Neural cell (in vitro differentiated cells): ENCODE measurements at regions not wholly inside any gene's neighbourhood (a gene's known extent, or its start where the extent isn't known, plus 50 kb on each side); places are given as distances from the start of the nearest gene placed in this dataset.

Experiments used
- H2AFZ ChIP-seq: fragments of 200-600, 300-800 bp; sonication (generic), shearing (Covaris generic); 2 replicates; pipeline ENCODE4 v1.6.0; 2014; ENCODE audit warnings: low read depth, mild to moderate bottlenecking, antibody characterized with exemption, low read length, moderate library complexity
- H3F3A ChIP-seq: fragments of 200-600 bp; shearing (Covaris generic); 2 replicates; pipeline ENCODE4 v1.6.1; 2016; ENCODE audit warnings: mild to moderate bottlenecking, moderate library complexity, mixed read lengths, antibody characterized with exemption, low read length; ENCODE audit not compliant: insufficient read depth, poor library complexity, severe bottlenecking
- H3K27ac ChIP-seq: fragments of 200-600, 300-800 bp; sonication (generic), shearing (Covaris generic); 2 replicates; pipeline ENCODE4 v1.5.1; 2014; ENCODE audit warnings: mild to moderate bottlenecking, low read length, moderate library complexity
- H3K27me3 ChIP-seq: fragments of 300-800, 200-600 bp; sonication (generic), shearing (Covaris generic); 2 replicates; pipeline ENCODE4 v1.6.0; 2014; ENCODE audit warnings: mild to moderate bottlenecking, low read depth, low read length, moderate library complexity; ENCODE audit not compliant: insufficient read depth
- H3K36me3 ChIP-seq: fragments of 300-800, 200-600 bp; sonication (generic), shearing (Covaris generic); 2 replicates; pipeline ENCODE4 v1.5.1; 2014; ENCODE audit warnings: mild to moderate bottlenecking, antibody characterized with exemption, low read length, moderate library complexity; ENCODE audit not compliant: insufficient read depth
- H3K4me2 ChIP-seq: fragments of 300-800, 200-600 bp; sonication (generic), shearing (Covaris generic); 2 replicates; pipeline ENCODE4 v1.6.0; 2014; ENCODE audit warnings: mild to moderate bottlenecking, low read length
- H3K4me3 ChIP-seq: fragments of 300-800, 200-600 bp; sonication (generic), shearing (Covaris generic); 2 replicates; pipeline ENCODE4 v1.5.1; 2014; ENCODE audit warnings: mild to moderate bottlenecking, low read length, moderate library complexity
- H3K79me2 ChIP-seq: fragments of 200-600 bp; shearing (Covaris generic); replicated peaks from 2 replicates; pipeline ENCODE4 v1.6.0; 2014; ENCODE audit warnings: mild to moderate bottlenecking, low read length, moderate library complexity; ENCODE audit not compliant: insufficient read depth
- H3K9ac ChIP-seq: fragments of 300-800, 200-600 bp; sonication (generic), shearing (Covaris generic); 2 replicates; pipeline ENCODE4 v1.6.1; 2016; ENCODE audit warnings: mild to moderate bottlenecking, low read length, mixed read lengths
- H3K9me2 ChIP-seq: fragments of 200-600 bp; shearing (Covaris generic); 2 replicates; pipeline ENCODE4 v1.6.1; 2016; ENCODE audit warnings: mild to moderate bottlenecking, low read length, mixed read lengths; ENCODE audit not compliant: insufficient read depth
- H3K9me3 ChIP-seq: fragments of 200-600, 300-800 bp; sonication (generic), shearing (Covaris generic); 2 replicates; pipeline ENCODE4 v1.6.1; 2016; ENCODE audit warnings: mild to moderate bottlenecking, mixed run types, low read length, moderate library complexity, mixed read lengths
- H4K20me1 ChIP-seq: fragments of 200-600 bp; shearing (Covaris generic); 2 replicates; pipeline ENCODE4 v1.6.1; 2016; ENCODE audit warnings: mild to moderate bottlenecking, mixed run types; ENCODE audit not compliant: insufficient read depth
- EP300 ChIP-seq: fragments of 450-650 bp; conservative IDR thresholded peaks from 2 replicates; pipeline ENCODE4 v1.6.1; 2014; ENCODE audit warnings: antibody characterized with exemption, mild to moderate bottlenecking, moderate library complexity; ENCODE audit not compliant: poor library complexity, severe bottlenecking
- EZH2 ChIP-seq: fragments of 200-600, 300-800 bp; shearing (Covaris generic), sonication (generic); IDR thresholded peaks from 2 replicates; pipeline ENCODE4 v1.6.1; 2014; ENCODE audit warnings: antibody characterized with exemption, low read length, borderline replicate concordance, mild to moderate bottlenecking; ENCODE audit not compliant: insufficient read depth, poor library complexity, severe bottlenecking
- MXI1 ChIP-seq: fragments of 450-650 bp; conservative IDR thresholded peaks from 2 replicates; pipeline ENCODE4 v1.6.1; 2014; ENCODE audit warnings: antibody characterized with exemption, mild to moderate bottlenecking; ENCODE audit not compliant: poor library complexity, severe bottlenecking
- POLR2AphosphoS5 ChIP-seq: IDR thresholded peaks from 2 replicates; pipeline ENCODE4 v1.6.1; 2012
- RAD21 ChIP-seq: fragments of 450-650 bp; conservative IDR thresholded peaks from 2 replicates; pipeline ENCODE4 v1.6.1; 2014; ENCODE audit warnings: antibody characterized with exemption, mild to moderate bottlenecking, moderate library complexity
- SMC3 ChIP-seq: fragments of 450-650 bp; conservative IDR thresholded peaks from 2 replicates; pipeline ENCODE4 v1.6.1; 2014; ENCODE audit warnings: antibody characterized with exemption, mild to moderate bottlenecking, moderate library complexity; ENCODE audit not compliant: poor library complexity
- TAF1 ChIP-seq: IDR thresholded peaks from 2 replicates; pipeline ENCODE4 v1.6.1; 2012; ENCODE audit warnings: low read depth
- TF ChIP-seq, protein P1 (sequence below): fragments of 450-650 bp; IDR thresholded peaks from 2 replicates; pipeline ENCODE4 v1.5.1; 2014; ENCODE audit warnings: antibody characterized with exemption, mild to moderate bottlenecking, moderate library complexity; ENCODE audit not compliant: poor library complexity, severe bottlenecking
- TF ChIP-seq, protein P2 (sequence below): IDR thresholded peaks from 2 replicates; pipeline ENCODE4 v1.6.1; 2012; ENCODE audit warnings: borderline replicate concordance

GRCh38 chrX:46130247-46130646, 415.0 kb downstream of the ZNF674 start:
- Histone ChIP-seq H3K36me3 (no peaks in the 10 kb centered on the region), H3K9ac (no peak overlapping the region), H3K4me3 (no peak overlapping the region), H3K27me3 (no peaks in the 10 kb centered on the region), H3K27ac (no peak overlapping the region), H4K20me1 (no peaks in the 10 kb centered on the region), H3K4me2 (no peak overlapping the region), H2AFZ (no peak overlapping the region), H3F3A (no peaks in the 10 kb centered on the region), H3K79me2 (no peaks in the 10 kb centered on the region), H3K9me2 (no peaks in the 10 kb centered on the region), H3K9me3 (no peaks in the 10 kb centered on the region)
- TF ChIP-seq POLR2AphosphoS5 (no peak), EP300 (no peak), MXI1 (no peak), EZH2 (no peak), SMC3 (no peak), TAF1 (no peak)
- TF ChIP-seq, protein P1, sequence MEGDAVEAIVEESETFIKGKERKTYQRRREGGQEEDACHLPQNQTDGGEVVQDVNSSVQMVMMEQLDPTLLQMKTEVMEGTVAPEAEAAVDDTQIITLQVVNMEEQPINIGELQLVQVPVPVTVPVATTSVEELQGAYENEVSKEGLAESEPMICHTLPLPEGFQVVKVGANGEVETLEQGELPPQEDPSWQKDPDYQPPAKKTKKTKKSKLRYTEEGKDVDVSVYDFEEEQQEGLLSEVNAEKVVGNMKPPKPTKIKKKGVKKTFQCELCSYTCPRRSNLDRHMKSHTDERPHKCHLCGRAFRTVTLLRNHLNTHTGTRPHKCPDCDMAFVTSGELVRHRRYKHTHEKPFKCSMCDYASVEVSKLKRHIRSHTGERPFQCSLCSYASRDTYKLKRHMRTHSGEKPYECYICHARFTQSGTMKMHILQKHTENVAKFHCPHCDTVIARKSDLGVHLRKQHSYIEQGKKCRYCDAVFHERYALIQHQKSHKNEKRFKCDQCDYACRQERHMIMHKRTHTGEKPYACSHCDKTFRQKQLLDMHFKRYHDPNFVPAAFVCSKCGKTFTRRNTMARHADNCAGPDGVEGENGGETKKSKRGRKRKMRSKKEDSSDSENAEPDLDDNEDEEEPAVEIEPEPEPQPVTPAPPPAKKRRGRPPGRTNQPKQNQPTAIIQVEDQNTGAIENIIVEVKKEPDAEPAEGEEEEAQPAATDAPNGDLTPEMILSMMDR = no peak
- TF ChIP-seq, protein P2, sequence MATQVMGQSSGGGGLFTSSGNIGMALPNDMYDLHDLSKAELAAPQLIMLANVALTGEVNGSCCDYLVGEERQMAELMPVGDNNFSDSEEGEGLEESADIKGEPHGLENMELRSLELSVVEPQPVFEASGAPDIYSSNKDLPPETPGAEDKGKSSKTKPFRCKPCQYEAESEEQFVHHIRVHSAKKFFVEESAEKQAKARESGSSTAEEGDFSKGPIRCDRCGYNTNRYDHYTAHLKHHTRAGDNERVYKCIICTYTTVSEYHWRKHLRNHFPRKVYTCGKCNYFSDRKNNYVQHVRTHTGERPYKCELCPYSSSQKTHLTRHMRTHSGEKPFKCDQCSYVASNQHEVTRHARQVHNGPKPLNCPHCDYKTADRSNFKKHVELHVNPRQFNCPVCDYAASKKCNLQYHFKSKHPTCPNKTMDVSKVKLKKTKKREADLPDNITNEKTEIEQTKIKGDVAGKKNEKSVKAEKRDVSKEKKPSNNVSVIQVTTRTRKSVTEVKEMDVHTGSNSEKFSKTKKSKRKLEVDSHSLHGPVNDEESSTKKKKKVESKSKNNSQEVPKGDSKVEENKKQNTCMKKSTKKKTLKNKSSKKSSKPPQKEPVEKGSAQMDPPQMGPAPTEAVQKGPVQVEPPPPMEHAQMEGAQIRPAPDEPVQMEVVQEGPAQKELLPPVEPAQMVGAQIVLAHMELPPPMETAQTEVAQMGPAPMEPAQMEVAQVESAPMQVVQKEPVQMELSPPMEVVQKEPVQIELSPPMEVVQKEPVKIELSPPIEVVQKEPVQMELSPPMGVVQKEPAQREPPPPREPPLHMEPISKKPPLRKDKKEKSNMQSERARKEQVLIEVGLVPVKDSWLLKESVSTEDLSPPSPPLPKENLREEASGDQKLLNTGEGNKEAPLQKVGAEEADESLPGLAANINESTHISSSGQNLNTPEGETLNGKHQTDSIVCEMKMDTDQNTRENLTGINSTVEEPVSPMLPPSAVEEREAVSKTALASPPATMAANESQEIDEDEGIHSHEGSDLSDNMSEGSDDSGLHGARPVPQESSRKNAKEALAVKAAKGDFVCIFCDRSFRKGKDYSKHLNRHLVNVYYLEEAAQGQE = no peak

- Histone ChIP-seq H3K27ac (no peak overlapping the region), H3K9me2 (no peaks in the 10 kb centered on the region), H3K9ac (no peak overlapping the region), H4K20me1 (no peaks in the 10 kb centered on the region), H3K27me3 (no peaks in the 10 kb centered on the region), H3K4me2 (no peak overlapping the region), H3K79me2 (no peaks in the 10 kb centered on the region), H3F3A (no peaks in the 10 kb centered on the region), H3K4me3 (no peak overlapping the region), H3K36me3 (no peaks in the 10 kb centered on the region), H2AFZ (no peak overlapping the region), H3K9me3 (no peaks in the 10 kb centered on the region)
- no peak for TF ChIP-seq EZH2
- TF ChIP-seq, protein P2 = no peak
- TF ChIP-seq, protein P1 = no peak
- no peak for TF ChIP-seq POLR2AphosphoS5
- TF ChIP-seq EP300 = no peak
- no peak for TF ChIP-seq MXI1
- no peak for TF ChIP-seq RAD21
- TF ChIP-seq TAF1 = no peak
- TF ChIP-seq SMC3 = no peak
Observed at GRCh38 chrX:46125111-46125510, 420.1 kb downstream of the ZNF674 start.
